ENCODE measurements at regions not wholly inside any gene's neighbourhood (a gene's known extent, or its start where the extent isn't known, plus 50 kb on each side); places are given as distances from the start of the nearest gene placed in this dataset.

GRCh38 chr14:98288825-98289224 lies 983.2 kb downstream of the BCL11B start (continued):
- TF ChIP-seq CREBL2 (CRISPR knock-in tag; IDR thresholded peaks at IDR 0.05; ENCODE audit: borderline replicate concordance): no peak
- no peak for TF ChIP-seq RNF219 (CRISPR knock-in tag; IDR thresholded peaks at IDR 0.05)
- no peak for TF ChIP-seq ZNF143 (CRISPR knock-in tag; IDR thresholded peaks at IDR 0.05)
- TF ChIP-seq ZKSCAN8 (CRISPR knock-in tag; IDR thresholded peaks at IDR 0.05; ENCODE audit: borderline replicate concordance): no peak

DNA sequence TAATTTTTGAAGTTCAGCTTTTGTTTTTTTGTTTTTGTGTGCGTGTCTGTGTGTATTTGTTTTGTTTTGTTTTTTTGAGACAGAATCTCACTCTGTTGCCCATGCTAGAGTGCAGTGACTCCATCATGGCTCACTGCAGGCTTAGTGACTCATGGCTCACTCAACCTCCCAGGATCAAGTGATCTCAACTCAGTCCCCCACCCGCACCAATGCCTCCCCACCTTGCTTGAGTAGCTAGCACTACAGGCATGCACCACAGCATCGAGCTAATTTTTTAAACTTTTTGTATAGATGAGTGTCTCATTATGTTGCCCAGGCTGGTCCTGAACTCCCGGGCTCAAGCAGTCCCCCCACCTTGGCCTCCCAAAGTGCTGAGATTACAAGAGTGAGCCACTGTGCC lies 981.4 kb downstream of the BCL11B start:
- TF ChIP-seq ZNF136 (CRISPR knock-in tag; IDR thresholded peaks at IDR 0.05; ENCODE audit: low read depth): no peak
- H3K4me2 ChIP-seq (ENCODE audit: low read depth, low read length): no peak overlapping the region
- H3K4me1 ChIP-seq (ENCODE audit: insufficient read depth, low read length): no peaks in the 10 kb centered on the region
- ATAC-seq (no peak), FAIRE-seq (no peak), DNase-seq (ENCODE audit: low spot score) (no peak)
- peaks cover 92% of the 10 kb centered on the region for H3K9me3 ChIP-seq (ENCODE audit: low read length)
- ChIA-PET POLR2A (no interaction called here), CTCF (ENCODE audit: low intra/inter-chr PET ratio, low total read pairs) (no interaction called here)
- no peak overlapping the region for H3K9ac ChIP-seq (ENCODE audit: insufficient read depth, low read depth, low read length)
- H3K4me3 ChIP-seq (replicated peaks in 1 of 3; ENCODE audit: insufficient read depth in 1 of 3, low read depth in 2 of 3, low read length in 3 of 3): no peak overlapping the region
- in situ Hi-C loops (cut with HindIII; ENCODE audit: extremely low pct_ligation_motif_present, low pct_unique_long_range_greater_than_20kb): no loop called here
- H3K27ac ChIP-seq (ENCODE audit: extremely low read length, insufficient read depth, low read length): no peak overlapping the region
- no peaks in the 10 kb centered on the region for H3K79me2 ChIP-seq (ENCODE audit: insufficient read depth, low read length)
- H3K36me3 ChIP-seq (replicated peaks in 1 of 2; ENCODE audit: control insufficient read depth in 1 of 2, insufficient read depth in 2 of 2, low read length in 2 of 2): no peaks in the 10 kb centered on the region
- BruUV-seq (replicated peaks): no TSS peak
- H3K27me3 ChIP-seq (ENCODE audit: control insufficient read depth in 1 of 2, insufficient read depth in 2 of 2, low read length in 2 of 2): no peaks in the 10 kb centered on the region
- 2% methylated on average over 4 of the region's 4 CpGs for WGBS (ENCODE audit: low lambda C conversion rate)
- no peak overlapping the region for H2AFZ ChIP-seq (ENCODE audit: low read length)
- intact Hi-C loops (cut with micrococcal nuclease; ENCODE audit: unreplicated experiment): no loop called here
- H4K20me1 ChIP-seq (ENCODE audit: insufficient read depth, low read length): no peaks in the 10 kb centered on the region

DNA sequence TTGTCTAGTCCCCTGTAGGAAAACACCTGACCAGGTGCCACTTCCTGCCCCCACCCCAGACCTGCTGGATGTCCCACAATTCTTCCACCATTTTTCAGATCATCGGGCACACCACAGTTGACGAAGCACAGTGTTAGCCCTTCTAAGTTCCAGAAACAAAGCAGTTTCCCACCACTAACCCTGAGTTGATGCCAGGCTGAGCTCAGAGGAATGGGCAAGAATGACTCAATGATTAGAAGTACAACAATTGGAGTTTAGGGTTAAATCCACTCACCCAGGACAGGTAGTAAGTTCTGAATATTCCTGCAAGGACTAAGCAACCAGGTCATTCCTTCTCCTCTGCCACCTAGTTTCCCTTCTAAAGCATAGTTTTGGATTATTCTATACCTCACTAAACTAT lies 979.8 kb downstream of the BCL11B start:
- Histone ChIP-seq H3K36me3 (replicated peaks in 1 of 2; ENCODE audit: control insufficient read depth in 1 of 2, insufficient read depth in 2 of 2, low read length in 2 of 2) (no peaks in the 10 kb centered on the region), H3K9ac (ENCODE audit: insufficient read depth, low read depth, low read length) (no peak overlapping the region), H4K20me1 (ENCODE audit: insufficient read depth, low read length) (no peaks in the 10 kb centered on the region), H3K4me2 (ENCODE audit: low read depth, low read length) (no peak overlapping the region), H3K4me1 (ENCODE audit: insufficient read depth, low read length) (no peaks in the 10 kb centered on the region), H3K79me2 (ENCODE audit: insufficient read depth, low read length) (no peaks in the 10 kb centered on the region), H3K27me3 (ENCODE audit: control insufficient read depth in 1 of 2, insufficient read depth in 2 of 2, low read length in 2 of 2) (no peaks in the 10 kb centered on the region), H3K9me3 (ENCODE audit: low read length) (peaks cover 92% of the 10 kb centered on the region), H3K27ac (ENCODE audit: extremely low read length, insufficient read depth, low read length) (no peak overlapping the region), H3K4me3 (replicated peaks in 1 of 3; ENCODE audit: insufficient read depth in 1 of 3, low read depth in 2 of 3, low read length in 3 of 3) (no peak overlapping the region), H2AFZ (ENCODE audit: low read length) (no peak overlapping the region)
- ChIA-PET POLR2A (no interaction called here), CTCF (ENCODE audit: low intra/inter-chr PET ratio, low total read pairs) (no interaction called here)
- intact Hi-C loops (cut with micrococcal nuclease; ENCODE audit: unreplicated experiment) (no loop called here), in situ Hi-C loops (cut with HindIII; ENCODE audit: extremely low pct_ligation_motif_present, low pct_unique_long_range_greater_than_20kb) (no loop called here)
- FAIRE-seq: no peak
- WGBS (ENCODE audit: low lambda C conversion rate): 60% methylated on average over 2 of the region's 2 CpGs
- no peak for DNase-seq (ENCODE audit: low spot score)
- BruUV-seq (replicated peaks): no TSS peak
- no peak for ATAC-seq
- TF ChIP-seq RELA (CRISPR knock-in tag; IDR thresholded peaks at IDR 0.05) (no peak), KDM5A (IDR thresholded peaks at IDR 0.05; ENCODE audit: borderline replicate concordance, low read length) (no peak)
- TF ChIP-seq, protein P1, sequence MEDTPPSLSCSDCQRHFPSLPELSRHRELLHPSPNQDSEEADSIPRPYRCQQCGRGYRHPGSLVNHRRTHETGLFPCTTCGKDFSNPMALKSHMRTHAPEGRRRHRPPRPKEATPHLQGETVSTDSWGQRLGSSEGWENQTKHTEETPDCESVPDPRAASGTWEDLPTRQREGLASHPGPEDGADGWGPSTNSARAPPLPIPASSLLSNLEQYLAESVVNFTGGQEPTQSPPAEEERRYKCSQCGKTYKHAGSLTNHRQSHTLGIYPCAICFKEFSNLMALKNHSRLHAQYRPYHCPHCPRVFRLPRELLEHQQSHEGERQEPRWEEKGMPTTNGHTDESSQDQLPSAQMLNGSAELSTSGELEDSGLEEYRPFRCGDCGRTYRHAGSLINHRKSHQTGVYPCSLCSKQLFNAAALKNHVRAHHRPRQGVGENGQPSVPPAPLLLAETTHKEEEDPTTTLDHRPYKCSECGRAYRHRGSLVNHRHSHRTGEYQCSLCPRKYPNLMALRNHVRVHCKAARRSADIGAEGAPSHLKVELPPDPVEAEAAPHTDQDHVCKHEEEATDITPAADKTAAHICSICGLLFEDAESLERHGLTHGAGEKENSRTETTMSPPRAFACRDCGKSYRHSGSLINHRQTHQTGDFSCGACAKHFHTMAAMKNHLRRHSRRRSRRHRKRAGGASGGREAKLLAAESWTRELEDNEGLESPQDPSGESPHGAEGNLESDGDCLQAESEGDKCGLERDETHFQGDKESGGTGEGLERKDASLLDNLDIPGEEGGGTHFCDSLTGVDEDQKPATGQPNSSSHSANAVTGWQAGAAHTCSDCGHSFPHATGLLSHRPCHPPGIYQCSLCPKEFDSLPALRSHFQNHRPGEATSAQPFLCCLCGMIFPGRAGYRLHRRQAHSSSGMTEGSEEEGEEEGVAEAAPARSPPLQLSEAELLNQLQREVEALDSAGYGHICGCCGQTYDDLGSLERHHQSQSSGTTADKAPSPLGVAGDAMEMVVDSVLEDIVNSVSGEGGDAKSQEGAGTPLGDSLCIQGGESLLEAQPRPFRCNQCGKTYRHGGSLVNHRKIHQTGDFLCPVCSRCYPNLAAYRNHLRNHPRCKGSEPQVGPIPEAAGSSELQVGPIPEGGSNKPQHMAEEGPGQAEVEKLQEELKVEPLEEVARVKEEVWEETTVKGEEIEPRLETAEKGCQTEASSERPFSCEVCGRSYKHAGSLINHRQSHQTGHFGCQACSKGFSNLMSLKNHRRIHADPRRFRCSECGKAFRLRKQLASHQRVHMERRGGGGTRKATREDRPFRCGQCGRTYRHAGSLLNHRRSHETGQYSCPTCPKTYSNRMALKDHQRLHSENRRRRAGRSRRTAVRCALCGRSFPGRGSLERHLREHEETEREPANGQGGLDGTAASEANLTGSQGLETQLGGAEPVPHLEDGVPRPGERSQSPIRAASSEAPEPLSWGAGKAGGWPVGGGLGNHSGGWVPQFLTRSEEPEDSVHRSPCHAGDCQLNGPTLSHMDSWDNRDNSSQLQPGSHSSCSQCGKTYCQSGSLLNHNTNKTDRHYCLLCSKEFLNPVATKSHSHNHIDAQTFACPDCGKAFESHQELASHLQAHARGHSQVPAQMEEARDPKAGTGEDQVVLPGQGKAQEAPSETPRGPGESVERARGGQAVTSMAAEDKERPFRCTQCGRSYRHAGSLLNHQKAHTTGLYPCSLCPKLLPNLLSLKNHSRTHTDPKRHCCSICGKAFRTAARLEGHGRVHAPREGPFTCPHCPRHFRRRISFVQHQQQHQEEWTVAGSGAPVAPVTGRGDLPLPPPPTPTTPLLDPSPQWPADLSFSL (CRISPR knock-in tag; IDR thresholded peaks at IDR 0.05): no peak

All from HepG2 (cell line).